GM13977 (cell line): ENCODE measurements at regions not wholly inside any gene's neighbourhood (a gene's known extent, or its start where the extent isn't known, plus 50 kb on each side); places are given as distances from the start of the nearest gene placed in this dataset.

ENCODE experiments used
- DNase-seq: peaks from one replicate; pipeline ENCODE4 v3.0.0; 2012; ENCODE audit warnings: low spot score
- CTCF ChIP-seq: IDR thresholded peaks from 2 replicates; pipeline ENCODE4 v1.5.1; 2012; ENCODE audit warnings: mild to moderate bottlenecking, control low read depth; ENCODE audit not compliant: insufficient read depth; ENCODE audit errors: extremely low read depth, missing control alignments
- in situ Hi-C: fragments of 300-500 bp; cut with MboI; formaldehyde crosslinking; loops from one replicate; pipeline ENCODE4 v1.12.0; 2022; ENCODE audit warnings: low sequenced_read_pairs, low pct_unique_long_range_greater_than_20kb, mixed read lengths, inconsistent platforms; ENCODE audit not compliant: unreplicated experiment

GRCh38 chr4:181618038-181618618, 625.1 kb upstream of the TENM3 start:
- no peak for DNase-seq
- TF ChIP-seq CTCF: no peak
- in situ Hi-C loops: no loop called here

- in situ Hi-C loops: no loop called here
These were observed 624.3 kb upstream of the TENM3 start for GRCh38 chr4:181618896-181619295.

GRCh38 chr4:181619651-181620050, 623.6 kb upstream of the TENM3 start:
- no peak for DNase-seq
- no peak for TF ChIP-seq CTCF
- in situ Hi-C loops: no loop called here

More at GRCh38 chr4:181618896-181619295, 624.3 kb upstream of the TENM3 start:
- no peak for TF ChIP-seq CTCF
- DNase-seq: no peak

GRCh38 chr4:181637186-181638105, 605.8 kb upstream of the TENM3 start:
- TF ChIP-seq CTCF: no peak
- in situ Hi-C loops: no loop called here
- no peak for DNase-seq

GRCh38 chr4:181643466-181643865, 599.7 kb upstream of the TENM3 start:
- in situ Hi-C loops: no loop called here
- no peak for TF ChIP-seq CTCF
- no peak for DNase-seq

GRCh38 chr4:181645489-181645888, 597.7 kb upstream of the TENM3 start:
- in situ Hi-C loops: no loop called here
- no peak for TF ChIP-seq CTCF

More at GRCh38 chr4:181645489-181645888, 597.7 kb upstream of the TENM3 start:
- DNase-seq: no peak
